Common myeloid progenitor, CD34-positive (primary cell): ENCODE measurements at regions not wholly inside any gene's neighbourhood (a gene's known extent, or its start where the extent isn't known, plus 50 kb on each side); places are given as distances from the start of the nearest gene placed in this dataset.

Source experiments
- CTCF ChIA-PET: fragments of 350-600 bp; sonication (Branson Sonifier 250); formaldehyde crosslinking; loops from one replicate; lab custom pipeline; 2021; ENCODE audit warnings: antibody characterized with exemption; lab: Charles Lee
- POLR2A ChIA-PET: fragments of 350-600 bp; sonication (Branson Sonifier 250); formaldehyde crosslinking; loops from one replicate; lab custom pipeline; 2021; ENCODE audit warnings: antibody characterized with exemption; lab: Charles Lee
- DNase-seq, 3 donors: peaks; one replicate each; pipeline versions ENCODE4 v3.0.0 to v3.0.0-alpha.2; 2013
- H3K27ac ChIP-seq, 2 experiments: 1 replicate in 1 of 2; 2 replicates in 1 of 2; pipeline ENCODE4 v1.7.0; 2013; ENCODE audit warnings: inconsistent platforms in 2 of 2, low read length in 2 of 2, mild to moderate bottlenecking in 2 of 2, low read depth in 1 of 2, moderate library complexity in 1 of 2; ENCODE audit not compliant: severe bottlenecking in 2 of 2, insufficient read depth in 1 of 2, poor library complexity in 1 of 2
- H3K27me3 ChIP-seq, 5 experiments: replicated peaks in 2 of 5; 1 replicate in 3 of 5; 2 replicates in 2 of 5; pipeline versions ENCODE4 v1.6.1 to v1.7.0; 2013; ENCODE audit warnings: low read length in 4 of 5, mild to moderate bottlenecking in 2 of 5, moderate library complexity in 2 of 5, inconsistent platforms in 1 of 5; ENCODE audit not compliant: insufficient read depth in 5 of 5, control insufficient read depth in 4 of 5
- H3K36me3 ChIP-seq, 4 experiments: 1 replicate in 2 of 4; 2 replicates in 2 of 4; pipeline versions ENCODE4 v1.6.1 to v1.7.0; 2013; ENCODE audit warnings: low read length in 3 of 4, control low read depth in 1 of 4, mild to moderate bottlenecking in 1 of 4; ENCODE audit not compliant: control insufficient read depth in 4 of 4, insufficient read depth in 4 of 4
- H3K4me1 ChIP-seq, 4 experiments: 1 replicate in 3 of 4; 2 replicates in 1 of 4; pipeline versions ENCODE4 v1.6.1 to v1.7.1; 2013; ENCODE audit warnings: low read length in 3 of 4, mild to moderate bottlenecking in 3 of 4, control low read depth in 1 of 4, inconsistent platforms in 1 of 4, moderate library complexity in 1 of 4; ENCODE audit not compliant: control insufficient read depth in 4 of 4, insufficient read depth in 4 of 4; ENCODE audit errors: control extremely low read depth in 1 of 4
- H3K4me3 ChIP-seq, 7 experiments: 1 replicate in 4 of 7; 2 replicates in 3 of 7; pipeline versions ENCODE4 v1.5.1 to v1.7.0; 2013; ENCODE audit warnings: mild to moderate bottlenecking in 7 of 7, low read length in 6 of 7, moderate library complexity in 6 of 7, inconsistent platforms in 2 of 7, low read depth in 2 of 7, control low read depth in 1 of 7; ENCODE audit not compliant: insufficient read depth in 4 of 7, control insufficient read depth in 1 of 7; ENCODE audit errors: extremely low read depth in 1 of 7
- H3K9me3 ChIP-seq, 5 experiments: 1 replicate in 4 of 5; 2 replicates in 1 of 5; pipeline versions ENCODE4 v1.6.1 to v1.7.1; 2013; ENCODE audit warnings: low read length in 4 of 5, mild to moderate bottlenecking in 2 of 5, inconsistent platforms in 1 of 5, low read depth in 1 of 5, moderate library complexity in 1 of 5; ENCODE audit not compliant: control insufficient read depth in 4 of 5, insufficient read depth in 2 of 5; ENCODE audit errors: control extremely low read depth in 1 of 5
- WGBS: methylation state at CpG from one replicate; pipeline ENCODE4 v1.1.5; 2013; ENCODE audit not compliant: insufficient coverage; 5-methylcytosine and 5-hydroxymethylcytosine counted together

- POLR2A ChIA-PET, result no interaction called here
- CTCF ChIA-PET, result no interaction called here
- H3K4me1 ChIP-seq, result no peaks in the 10 kb centered on the region
- 100% methylated on average over 1 of the region's 4 CpGs for WGBS
- peaks cover 0 to 4% (median 0%) of the 10 kb centered on the region in 5 experiments for H3K9me3 ChIP-seq
- H3K36me3 ChIP-seq, result no peaks in the 10 kb centered on the region
- DNase-seq, result no peak
- no peak overlapping the region for H3K27ac ChIP-seq
- H3K4me3 ChIP-seq, result no peak overlapping the region
- H3K27me3 ChIP-seq, result peaks cover 0 to 2% (median 0%) of the 10 kb centered on the region in 5 experiments
Measured at GRCh38 chr15:93779341-93779740, 452.0 kb upstream of the MCTP2 start.

- CTCF ChIA-PET, result no interaction called here
Measured at GRCh38 chr15:93771196-93772030, 459.9 kb upstream of the MCTP2 start.

DNA sequence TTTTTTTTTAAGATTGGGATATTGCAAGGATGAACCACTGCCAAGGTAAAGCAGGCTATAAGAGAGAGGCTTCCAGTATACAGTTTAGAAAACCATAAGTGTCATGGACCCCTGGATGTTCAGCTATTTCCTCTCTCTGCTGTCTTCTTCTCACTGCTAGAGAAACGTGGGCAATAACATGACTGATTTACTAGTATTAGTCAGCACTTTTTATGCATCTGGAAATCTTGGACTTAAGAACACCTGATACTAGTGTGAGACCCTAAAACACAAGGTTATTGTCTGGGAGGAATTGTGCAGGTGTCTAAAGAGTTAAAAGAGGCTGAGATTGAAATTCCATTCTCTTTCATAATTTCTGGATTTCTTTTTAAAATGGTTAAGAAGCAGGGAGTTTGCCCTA, 460.6 kb upstream of the MCTP2 start:
- H3K27ac ChIP-seq, result no peak overlapping the region
- no peak for DNase-seq
- H3K4me3 ChIP-seq, result no peak overlapping the region
- CTCF ChIA-PET, result no interaction called here
- peaks cover 0 to 3% (median 0%) of the 10 kb centered on the region in 5 experiments for H3K9me3 ChIP-seq
- no peaks in the 10 kb centered on the region for H3K4me1 ChIP-seq
- no CpG with 5 or more reads among the region's 1 CpG for WGBS
- POLR2A ChIA-PET, result interaction anchor here (0.6 kb wide), 1 partner anchor 360 kb away, joined by 3 read pairs; no protein-coding TSS in a partner anchor
- peaks cover 0 to 5% (median 2%) of the 10 kb centered on the region in 5 experiments for H3K27me3 ChIP-seq
- no peaks in the 10 kb centered on the region for H3K36me3 ChIP-seq

More at GRCh38 chr15:93771196-93772030, 459.9 kb upstream of the MCTP2 start:
- Histone ChIP-seq H3K27ac (no peak overlapping the region), H3K4me3 (no peak overlapping the region), H3K27me3 (peaks cover 0 to 5% (median 2%) of the 10 kb centered on the region in 5 experiments), H3K36me3 (no peaks in the 10 kb centered on the region), H3K9me3 (peaks cover 0 to 4% (median 0%) of the 10 kb centered on the region in 5 experiments), H3K4me1 (no peaks in the 10 kb centered on the region)
- POLR2A ChIA-PET, result no interaction called here
- no peak for DNase-seq
- 100% methylated on average over 1 of the region's 4 CpGs for WGBS

DNA sequence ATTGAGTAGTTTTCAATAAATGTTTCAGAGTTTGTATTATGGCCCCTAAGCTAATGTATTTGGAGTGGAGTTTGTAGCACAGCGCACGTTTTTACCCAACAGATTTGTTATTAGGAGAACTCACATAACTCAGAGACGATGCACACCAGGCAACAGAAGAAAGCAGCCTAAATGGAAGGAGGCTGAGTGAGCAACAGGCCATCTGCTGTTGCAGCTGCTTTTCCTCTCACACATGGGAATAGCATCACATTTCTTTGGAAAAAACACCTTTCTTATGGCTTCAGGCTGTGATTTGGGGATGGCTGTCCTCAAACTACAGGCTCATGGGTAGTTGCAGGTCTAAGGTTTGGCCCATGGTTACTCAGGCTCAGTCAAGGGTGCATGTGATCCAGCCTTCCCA, 469.3 kb upstream of the MCTP2 start:
- H3K36me3 ChIP-seq, result no peaks in the 10 kb centered on the region
- ChIA-PET POLR2A (no interaction called here), CTCF (no interaction called here)
- H3K4me3 ChIP-seq, result no peak overlapping the region
- peaks cover 0 to under 1% (median 0%) of the 10 kb centered on the region in 5 experiments for H3K9me3 ChIP-seq
- DNase-seq, result no peak
- H3K27ac ChIP-seq, result no peak overlapping the region
- WGBS, result 89% methylated on average over 3 of the region's 3 CpGs
- no peaks in the 10 kb centered on the region for H3K4me1 ChIP-seq
- peaks cover 0 to 12% (median 3%) of the 10 kb centered on the region in 5 experiments for H3K27me3 ChIP-seq

DNA sequence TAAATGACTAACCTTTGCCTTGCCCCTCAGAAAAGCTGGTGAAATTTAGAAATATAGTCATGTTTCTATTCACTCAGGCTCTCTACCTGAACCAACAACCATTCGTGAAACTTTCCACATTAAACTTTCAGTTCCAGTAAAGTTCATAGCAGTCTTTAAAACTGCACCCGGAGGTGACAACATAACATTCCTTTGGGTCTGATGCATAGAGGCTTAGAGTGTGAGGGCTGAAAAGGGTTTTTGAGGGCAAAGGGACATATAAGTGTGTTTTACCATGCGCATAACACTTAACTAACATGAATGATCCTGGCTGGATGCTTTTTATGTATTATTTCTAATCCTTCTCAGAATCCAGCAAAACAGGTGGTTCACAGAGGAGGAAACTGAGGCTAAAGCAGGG, 471.7 kb upstream of the MCTP2 start:
- H3K27ac ChIP-seq, result no peak overlapping the region
- peaks cover 0 to 4% (median 0%) of the 10 kb centered on the region in 5 experiments for H3K9me3 ChIP-seq
- H3K27me3 ChIP-seq, result peaks cover 0 to 12% (median 3%) of the 10 kb centered on the region in 5 experiments
- POLR2A ChIA-PET, result no interaction called here
- H3K4me3 ChIP-seq, result no peak overlapping the region
- H3K36me3 ChIP-seq, result no peaks in the 10 kb centered on the region
- H3K4me1 ChIP-seq, result no peaks in the 10 kb centered on the region
- WGBS, result no CpG with 5 or more reads among the region's 3 CpGs
- CTCF ChIA-PET, result no interaction called here
- no peak for DNase-seq

- CTCF ChIA-PET, result no interaction called here
Measured at GRCh38 chr15:93758824-93759223, 472.5 kb upstream of the MCTP2 start.

DNA sequence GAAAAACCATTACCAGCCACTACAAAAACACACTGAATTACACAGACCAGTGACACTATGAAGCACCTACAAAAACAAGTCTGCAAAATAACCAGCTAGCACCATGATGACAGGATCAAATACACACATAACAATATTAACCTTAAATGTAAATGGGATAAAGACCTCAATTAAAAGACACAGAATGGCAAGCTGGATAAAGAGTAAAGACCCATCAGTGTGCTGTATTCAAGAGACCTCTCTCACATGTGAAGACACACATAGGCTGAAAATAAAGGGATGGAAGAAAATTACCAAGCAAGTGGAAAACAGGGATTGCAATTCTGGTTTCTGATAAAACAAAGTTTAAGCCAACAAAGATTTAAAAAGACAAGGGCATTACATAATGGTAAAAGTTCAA, 482.7 kb upstream of the MCTP2 start:
- POLR2A ChIA-PET, result no interaction called here
- CTCF ChIA-PET, result interaction anchor here (0.6 kb wide), 1 partner anchor 84 kb away, joined by 4 read pairs; no protein-coding TSS in a partner anchor
- H3K4me3 ChIP-seq, result no peak overlapping the region
- no peaks in the 10 kb centered on the region for H3K27me3 ChIP-seq
- no peak for DNase-seq
- H3K36me3 ChIP-seq, result no peaks in the 10 kb centered on the region
- no peaks in the 10 kb centered on the region for H3K4me1 ChIP-seq
- H3K27ac ChIP-seq, result no peak overlapping the region
- H3K9me3 ChIP-seq, result peaks cover 0 to 19% (median 0%) of the 10 kb centered on the region in 5 experiments

More at GRCh38 chr15:93758824-93759223, 472.5 kb upstream of the MCTP2 start:
- H3K36me3 ChIP-seq, result no peaks in the 10 kb centered on the region
- H3K27me3 ChIP-seq, result peaks cover 0 to 12% (median 3%) of the 10 kb centered on the region in 5 experiments
- no peaks in the 10 kb centered on the region for H3K4me1 ChIP-seq
- H3K9me3 ChIP-seq, result peaks cover 0 to 4% (median 0%) of the 10 kb centered on the region in 5 experiments
- H3K4me3 ChIP-seq, result no peak overlapping the region
- 97% methylated on average over 2 of the region's 2 CpGs for WGBS
- POLR2A ChIA-PET, result no interaction called here
- H3K27ac ChIP-seq, result no peak overlapping the region
- DNase-seq, result no peak
